Heart right ventricle (tissue), 16 donors: ENCODE measurements at regions not wholly inside any gene's neighbourhood (a gene's known extent, or its start where the extent isn't known, plus 50 kb on each side); places are given as distances from the start of the nearest gene placed in this dataset.

Experiments
- ATAC-seq, 8 donors: fragments of 200-7000 bp; cut with Tn5 transposase; one replicate each; pipeline ENCODE4 v1.9.1; 2020; ENCODE audit warnings: mild to moderate bottlenecking in 8 of 8, moderate library complexity in 8 of 8, moderate number of reproducible peaks in 1 of 8
- DNase-seq, 2 donors: peaks; one replicate each; pipeline ENCODE4 v3.0.0-alpha.2; 2020
- H3K27ac ChIP-seq, 10 donors: fragments of 200-600 bp; sonication (generic) in 2 of 10; one replicate each; pipeline versions ENCODE4 v1.5.0 to v1.8.0; 2020 to 2022; ENCODE audit warnings: mild to moderate bottlenecking in 3 of 10
- H3K27me3 ChIP-seq, 7 donors: fragments of 200-600 bp; one replicate each; pipeline ENCODE4 v1.8.0; 2021 to 2022; ENCODE audit warnings: mild to moderate bottlenecking in 2 of 7
- H3K36me3 ChIP-seq, 9 donors: fragments of 200-600 bp; sonication (generic) in 1 of 9; one replicate each; pipeline versions ENCODE4 v1.5.0 to v1.8.0; 2020 to 2022; ENCODE audit warnings: mild to moderate bottlenecking in 2 of 9
- H3K4me1 ChIP-seq, 9 donors: fragments of 200-600 bp; sonication (generic) in 1 of 9; one replicate each; pipeline versions ENCODE4 v1.5.0 to v1.8.0; 2020 to 2022; ENCODE audit warnings: mild to moderate bottlenecking in 4 of 9
- H3K4me3 ChIP-seq, 10 donors: fragments of 200-600 bp; sonication (generic) in 2 of 10; one replicate each; pipeline versions ENCODE4 v1.5.0 to v1.8.0; 2020 to 2022; ENCODE audit warnings: mild to moderate bottlenecking in 7 of 10, moderate library complexity in 2 of 10
- H3K9me3 ChIP-seq, 11 donors: fragments of 200-600 bp in 10 of 11; sonication (generic) in 2 of 11; one replicate each; pipeline versions ENCODE4 v1.5.0 to v1.8.0; 2013 to 2022; ENCODE audit warnings: mild to moderate bottlenecking in 2 of 11, control low read depth in 1 of 11, moderate library complexity in 1 of 11
- CTCF ChIP-seq, 9 donors: fragments of 200-600 bp; sonication (generic) in 2 of 9; IDR thresholded peaks; one replicate each; pipeline versions ENCODE4 v1.5.0 to v1.8.0; 2021 to 2022; ENCODE audit warnings: antibody characterized with exemption in 9 of 9, mild to moderate bottlenecking in 5 of 9, moderate library complexity in 1 of 9
- WGBS, 2 donors: extraction: QIAGEN DNeasy Blood & Tissue Kit; methylation state at CpG; one replicate each; pipeline ENCODE4 v1.1.7; 2013; ENCODE audit warnings: inconsistent platforms in 1 of 2; 5-methylcytosine and 5-hydroxymethylcytosine counted together
- intact Hi-C, 10 donors: fragments of 100-400 bp; cut with DNase I; formaldehyde crosslinking; loops; one replicate each; pipeline versions ENCODE4 v1.11.1 to v1.14.2; 2022
- donor health status: Arrhythmogenic right ventricular cardiomyopathy.
- donor health status: ischemic (EF 13 %, LVEDD 7.1; RV severe dilation, severe dysfunction).
- donor health status: healthy with polysubstance abuse.
- donor health status: DM: no; HTN: yes; CAD: no.
- donor health status: DM: no; HTN: no; CAD: no.
- donor health status: ischemic (EF 25% LVEDD 6.9; RV normal size, moderate dysfunction).
- donor health status: ischemic (EF 25% LVEDD 5.7; RV mildly dilated, moderate dysfunction).
- donor health status: healthy.
- donor health status: DM: yes; HTN: yes; CAD: no.
- donor health status: Ischemic cardiomyopathy.
- donor health status: ischemic (EF 35%, LVEDD 5.7; RV mildly dilated, moderate dysfunction).
- donor health status: nonischemic (EF 11% LVEDD 7.7; RV severe dilation, severe dysfunction).
- donor health status: DM: yes; HTN: yes; CAD: no.
- donor health status: PGD.
- donor health status: ischemic (EF 29% LVEDD 5.4; RV normal size, mild dysfunction).
- donor health status: nonischemic (EF 23%, LVEDD 6.1; RV moderate dilation, normal function).

GRCh38 chr10:111206521-111206920 is 129.7 kb downstream of the ADRA2A start:
- TF ChIP-seq CTCF (IDR thresholded peaks at IDR 0.05): no peak
- H3K9me3 ChIP-seq: no peaks in the 10 kb centered on the region
- H3K27me3 ChIP-seq: peaks cover 0 to 12% (median 3%) of the 10 kb centered on the region in 7 donors
- H3K27ac ChIP-seq: no peak overlapping the region
- no peak overlapping the region for H3K4me3 ChIP-seq
- intact Hi-C loops: loop anchor here in 1 of 10 donors (2.0 kb wide), 1 partner anchor 130 kb away; the partner anchor contains the start of gene ADRA2A
- no peaks in the 10 kb centered on the region for H3K4me1 ChIP-seq
- ATAC-seq (no peak), DNase-seq (no peak)
- no peaks in the 10 kb centered on the region for H3K36me3 ChIP-seq

GRCh38 chr10:111207500-111207899 is 130.7 kb downstream of the ADRA2A start:
- H3K4me3 ChIP-seq: no peak overlapping the region
- TF ChIP-seq CTCF (IDR thresholded peaks at IDR 0.05): peak in 6 of 9 donors; percentile 15 to 40 (median 22)
- ATAC-seq (no peak), DNase-seq (no peak)
- H3K27ac ChIP-seq: no peak overlapping the region
- H3K9me3 ChIP-seq: no peaks in the 10 kb centered on the region
- intact Hi-C loops: loop anchor here in 1 of 10 donors (2.0 kb wide), 1 partner anchor 131 kb away; the partner anchor contains the start of gene ADRA2A
- no peaks in the 10 kb centered on the region for H3K36me3 ChIP-seq
- WGBS, 2 donors: 54 to 67% methylated on average over 5 of the region's 5 CpGs
- no peaks in the 10 kb centered on the region for H3K4me1 ChIP-seq
- H3K27me3 ChIP-seq: peaks cover 0 to 11% (median 3%) of the 10 kb centered on the region in 7 donors

- intact Hi-C loops: no loop called here
- TF ChIP-seq CTCF (IDR thresholded peaks at IDR 0.05): no peak
- WGBS, 2 donors: 55 to 63% methylated on average over 3 of the region's 3 CpGs
Measured at GRCh38 chr10:111208951-111209350, 132.1 kb downstream of the ADRA2A start.

GRCh38 chr10:111209692-111210091 is 132.9 kb downstream of the ADRA2A start:
- no peak for DNase-seq
- intact Hi-C loops: no loop called here
- Histone ChIP-seq H3K4me1 (no peaks in the 10 kb centered on the region), H3K27ac (no peak overlapping the region), H3K9me3 (peaks cover 0 to 18% (median 0%) of the 10 kb centered on the region in 11 donors), H3K27me3 (peaks cover 0 to 11% (median 3%) of the 10 kb centered on the region in 7 donors), H3K4me3 (no peak overlapping the region), H3K36me3 (no peaks in the 10 kb centered on the region)
- WGBS, 2 donors: 56 to 57% methylated on average over 5 of the region's 5 CpGs
- no peak for ATAC-seq
- no peak for TF ChIP-seq CTCF (IDR thresholded peaks at IDR 0.05)

More at GRCh38 chr10:111208951-111209350, 132.1 kb downstream of the ADRA2A start:
- Histone ChIP-seq H3K4me3 (no peak overlapping the region), H3K36me3 (no peaks in the 10 kb centered on the region), H3K27me3 (peaks cover 0 to 11% (median 3%) of the 10 kb centered on the region in 7 donors), H3K27ac (no peak overlapping the region), H3K9me3 (peaks cover 0 to 10% (median 0%) of the 10 kb centered on the region in 11 donors), H3K4me1 (no peaks in the 10 kb centered on the region)
- DNase-seq (no peak), ATAC-seq (no peak)
